ENCODE measurements at regions not wholly inside any gene's neighbourhood (a gene's known extent, or its start where the extent isn't known, plus 50 kb on each side); places are given as distances from the start of the nearest gene placed in this dataset.

DNA sequence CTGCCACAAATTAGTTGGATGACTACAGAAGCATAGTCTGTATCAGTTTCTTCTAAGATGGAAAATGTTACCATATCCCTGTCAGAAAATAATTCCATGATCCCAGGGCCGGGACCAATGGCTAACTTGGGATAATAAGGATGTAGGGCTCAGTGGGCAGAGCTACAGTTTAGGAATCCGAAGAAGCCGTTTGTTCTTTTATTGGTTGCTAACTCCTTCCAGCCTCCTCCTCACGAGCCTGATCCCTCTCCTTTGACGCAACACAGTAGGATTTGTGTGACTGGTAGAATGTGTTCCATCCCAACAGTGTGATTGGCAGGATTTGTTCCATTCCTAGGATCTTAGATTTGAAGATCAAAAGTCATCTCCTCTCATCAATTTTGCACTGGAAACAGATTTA, 496.9 kb downstream of the AGTPBP1 start:
- no peak overlapping the region for H3K4me3 Mint-ChIP-seq
- TF ChIP-seq, protein P1, sequence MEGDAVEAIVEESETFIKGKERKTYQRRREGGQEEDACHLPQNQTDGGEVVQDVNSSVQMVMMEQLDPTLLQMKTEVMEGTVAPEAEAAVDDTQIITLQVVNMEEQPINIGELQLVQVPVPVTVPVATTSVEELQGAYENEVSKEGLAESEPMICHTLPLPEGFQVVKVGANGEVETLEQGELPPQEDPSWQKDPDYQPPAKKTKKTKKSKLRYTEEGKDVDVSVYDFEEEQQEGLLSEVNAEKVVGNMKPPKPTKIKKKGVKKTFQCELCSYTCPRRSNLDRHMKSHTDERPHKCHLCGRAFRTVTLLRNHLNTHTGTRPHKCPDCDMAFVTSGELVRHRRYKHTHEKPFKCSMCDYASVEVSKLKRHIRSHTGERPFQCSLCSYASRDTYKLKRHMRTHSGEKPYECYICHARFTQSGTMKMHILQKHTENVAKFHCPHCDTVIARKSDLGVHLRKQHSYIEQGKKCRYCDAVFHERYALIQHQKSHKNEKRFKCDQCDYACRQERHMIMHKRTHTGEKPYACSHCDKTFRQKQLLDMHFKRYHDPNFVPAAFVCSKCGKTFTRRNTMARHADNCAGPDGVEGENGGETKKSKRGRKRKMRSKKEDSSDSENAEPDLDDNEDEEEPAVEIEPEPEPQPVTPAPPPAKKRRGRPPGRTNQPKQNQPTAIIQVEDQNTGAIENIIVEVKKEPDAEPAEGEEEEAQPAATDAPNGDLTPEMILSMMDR (IDR thresholded peaks at IDR 0.05), result no peak
- H3K4me1 Mint-ChIP-seq, result no peaks in the 10 kb centered on the region
- no peaks in the 10 kb centered on the region for H3K36me3 Mint-ChIP-seq (ENCODE audit: low read depth)
- no peaks in the 10 kb centered on the region for H3K27me3 Mint-ChIP-seq
- DNase-seq, result no peak
- intact Hi-C loops (cut with micrococcal nuclease), result no loop called here
- H3K27ac Mint-ChIP-seq, result no peak overlapping the region
- H3K9me3 Mint-ChIP-seq, result peaks cover 4% of the 10 kb centered on the region
- no peak for ATAC-seq (ENCODE audit: low read depth)
- CTCF ChIA-PET, result no interaction called here
- POLR2A ChIA-PET, result no interaction called here

DNA sequence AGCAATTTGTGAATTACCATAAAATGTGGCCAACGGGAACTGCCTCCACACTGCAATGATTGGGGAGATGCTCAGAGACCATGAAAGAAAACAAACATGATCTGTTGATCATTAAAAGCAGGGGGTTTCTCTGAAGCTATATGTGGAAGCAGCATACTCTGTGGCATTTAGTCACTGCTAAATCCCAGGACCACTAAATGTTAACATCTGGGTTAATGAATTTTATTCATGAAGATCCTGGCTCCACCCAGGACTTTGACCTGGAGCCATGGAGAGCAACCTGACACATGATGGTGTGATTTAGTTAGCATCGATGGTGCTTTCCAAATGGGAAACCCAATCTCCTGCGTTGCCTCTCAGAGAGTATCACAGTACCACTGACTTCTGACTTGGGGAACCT, 497.8 kb downstream of the AGTPBP1 start:
- H3K4me3 Mint-ChIP-seq, result no peak overlapping the region
- no peak for ATAC-seq (ENCODE audit: low read depth)
- H3K27me3 Mint-ChIP-seq, result no peaks in the 10 kb centered on the region
- no peaks in the 10 kb centered on the region for H3K36me3 Mint-ChIP-seq (ENCODE audit: low read depth)
- POLR2A ChIA-PET, result no interaction called here
- intact Hi-C loops (cut with micrococcal nuclease), result no loop called here
- H3K27ac Mint-ChIP-seq, result no peak overlapping the region
- no peaks in the 10 kb centered on the region for H3K4me1 Mint-ChIP-seq
- CTCF ChIA-PET, result no interaction called here
- TF ChIP-seq, protein P1 (IDR thresholded peaks at IDR 0.05), result no peak
- no peak for DNase-seq
- H3K9me3 Mint-ChIP-seq, result peaks cover 6% of the 10 kb centered on the region

DNA sequence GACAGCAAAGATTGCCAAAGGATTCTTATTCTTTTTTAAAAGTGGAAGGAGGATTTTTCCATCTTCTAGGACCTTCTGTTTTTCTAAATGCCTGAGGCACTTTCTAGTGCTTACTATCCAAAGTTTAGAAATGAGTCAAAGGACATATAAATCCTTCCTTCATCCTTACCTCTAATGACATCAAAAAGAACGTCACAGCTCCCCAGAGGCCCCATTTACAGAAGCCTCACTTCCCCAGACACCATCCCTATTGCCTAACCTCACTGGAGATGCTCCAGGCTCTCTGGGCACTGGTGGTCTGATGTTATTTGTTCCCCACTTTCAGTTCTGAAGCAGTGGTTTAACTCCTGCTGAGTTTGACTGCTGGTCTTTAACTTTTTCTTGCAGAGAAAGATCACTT, 504.3 kb downstream of the AGTPBP1 start:
- Mint-ChIP-seq H3K9me3 (peaks cover 6% of the 10 kb centered on the region), H3K36me3 (ENCODE audit: low read depth) (no peaks in the 10 kb centered on the region), H3K4me3 (no peak overlapping the region), H3K4me1 (no peaks in the 10 kb centered on the region), H3K27ac (no peak overlapping the region), H3K27me3 (no peaks in the 10 kb centered on the region)
- TF ChIP-seq, protein P1 (IDR thresholded peaks at IDR 0.05), result no peak
- ATAC-seq (ENCODE audit: low read depth), result no peak
- POLR2A ChIA-PET, result no interaction called here
- no peak for DNase-seq
- CTCF ChIA-PET, result no interaction called here
- intact Hi-C loops (cut with micrococcal nuclease), result no loop called here

DNA sequence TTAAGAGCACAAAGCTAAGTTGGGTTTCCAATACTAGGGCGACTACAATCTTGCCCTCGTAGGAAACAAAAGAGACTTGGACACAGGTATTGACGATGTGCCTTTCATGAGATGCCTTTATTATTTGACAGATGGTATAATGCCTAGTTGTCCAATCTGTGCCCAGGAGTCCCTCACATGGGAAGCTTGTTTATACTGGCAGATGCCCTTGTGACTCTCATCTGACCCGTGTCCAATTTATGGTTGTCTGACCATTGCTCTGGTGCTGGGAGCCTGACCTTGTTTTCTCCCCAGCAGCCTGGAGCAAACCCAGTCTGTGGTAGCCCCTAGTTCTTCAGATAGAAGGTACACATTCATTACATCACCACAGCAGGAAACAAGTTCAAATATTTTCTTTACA, 511.7 kb downstream of the AGTPBP1 start:
- H3K4me3 Mint-ChIP-seq, result no peak overlapping the region
- intact Hi-C loops (cut with micrococcal nuclease), result no loop called here
- POLR2A ChIA-PET, result no interaction called here
- H3K27me3 Mint-ChIP-seq, result no peaks in the 10 kb centered on the region
- CTCF ChIA-PET, result no interaction called here
- no peaks in the 10 kb centered on the region for H3K4me1 Mint-ChIP-seq
- TF ChIP-seq, protein P1 (IDR thresholded peaks at IDR 0.05), result no peak
- ATAC-seq (ENCODE audit: low read depth) (no peak), DNase-seq (no peak)
- H3K27ac Mint-ChIP-seq, result no peak overlapping the region
- H3K9me3 Mint-ChIP-seq, result no peaks in the 10 kb centered on the region
- H3K36me3 Mint-ChIP-seq (ENCODE audit: low read depth), result no peaks in the 10 kb centered on the region

DNA sequence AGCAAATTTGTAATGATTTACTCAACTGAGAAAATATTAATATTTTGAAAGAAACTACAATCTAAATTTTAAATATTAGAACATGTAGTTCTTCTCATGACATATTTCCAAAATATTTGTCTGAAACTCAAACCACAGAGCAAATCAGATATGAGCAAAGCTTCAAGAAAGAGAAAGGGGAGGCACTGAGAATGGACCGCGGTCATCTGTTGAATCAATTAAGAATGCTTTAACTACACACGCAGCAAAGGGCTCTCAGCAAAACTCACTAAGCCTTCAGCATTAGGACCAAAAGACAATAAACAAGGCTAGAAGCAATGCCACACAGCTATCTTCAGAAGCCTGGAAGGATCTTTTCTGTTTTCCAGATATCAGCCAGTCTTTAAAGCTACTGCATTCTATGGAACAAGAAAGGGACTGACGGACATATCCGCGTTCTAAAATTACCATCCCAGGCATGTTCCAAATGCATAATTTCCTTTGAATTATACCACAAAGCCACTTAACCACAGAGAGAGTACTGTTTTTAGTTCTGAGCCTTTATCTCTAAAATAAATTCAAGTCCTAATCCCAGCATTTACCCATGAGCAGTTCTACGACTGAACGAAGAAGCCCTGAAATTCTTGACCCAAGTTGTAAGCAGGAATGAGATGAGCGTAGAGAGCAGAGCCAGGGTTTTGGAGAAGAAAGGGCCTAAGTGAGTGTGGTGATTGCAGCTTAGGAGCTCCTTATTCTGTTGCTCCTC, 513.5 kb downstream of the AGTPBP1 start:
- intact Hi-C loops (cut with micrococcal nuclease), result no loop called here
- H3K27ac Mint-ChIP-seq, result no peak overlapping the region
- no peaks in the 10 kb centered on the region for H3K27me3 Mint-ChIP-seq
- H3K36me3 Mint-ChIP-seq (ENCODE audit: low read depth), result no peaks in the 10 kb centered on the region
- no peaks in the 10 kb centered on the region for H3K4me1 Mint-ChIP-seq
- ChIA-PET POLR2A (no interaction called here), CTCF (no interaction called here)
- ATAC-seq (ENCODE audit: low read depth), result no peak
- H3K9me3 Mint-ChIP-seq, result no peaks in the 10 kb centered on the region
- TF ChIP-seq, protein P1 (IDR thresholded peaks at IDR 0.05), result no peak
- no peak for DNase-seq
- no peak overlapping the region for H3K4me3 Mint-ChIP-seq
